C4-2B (cell line): ENCODE measurements at regions not wholly inside any gene's neighbourhood (a gene's known extent, or its start where the extent isn't known, plus 50 kb on each side); places are given as distances from the start of the nearest gene placed in this dataset.

Experiments used
- ZFX ChIP-seq: fragments of 450-650 bp; IDR thresholded peaks from 2 replicates; pipeline ENCODE4 v1.6.1; 2017
- TF ChIP-seq, protein P1 (sequence below): fragments of 450-650 bp; conservative IDR thresholded peaks from 2 replicates; pipeline ENCODE4 v1.5.1; 2017; ENCODE audit warnings: mild to moderate bottlenecking

GRCh38 chr16:31664683-31665482 lies 137.2 kb downstream of the AHSP start:
- TF ChIP-seq, protein P1, sequence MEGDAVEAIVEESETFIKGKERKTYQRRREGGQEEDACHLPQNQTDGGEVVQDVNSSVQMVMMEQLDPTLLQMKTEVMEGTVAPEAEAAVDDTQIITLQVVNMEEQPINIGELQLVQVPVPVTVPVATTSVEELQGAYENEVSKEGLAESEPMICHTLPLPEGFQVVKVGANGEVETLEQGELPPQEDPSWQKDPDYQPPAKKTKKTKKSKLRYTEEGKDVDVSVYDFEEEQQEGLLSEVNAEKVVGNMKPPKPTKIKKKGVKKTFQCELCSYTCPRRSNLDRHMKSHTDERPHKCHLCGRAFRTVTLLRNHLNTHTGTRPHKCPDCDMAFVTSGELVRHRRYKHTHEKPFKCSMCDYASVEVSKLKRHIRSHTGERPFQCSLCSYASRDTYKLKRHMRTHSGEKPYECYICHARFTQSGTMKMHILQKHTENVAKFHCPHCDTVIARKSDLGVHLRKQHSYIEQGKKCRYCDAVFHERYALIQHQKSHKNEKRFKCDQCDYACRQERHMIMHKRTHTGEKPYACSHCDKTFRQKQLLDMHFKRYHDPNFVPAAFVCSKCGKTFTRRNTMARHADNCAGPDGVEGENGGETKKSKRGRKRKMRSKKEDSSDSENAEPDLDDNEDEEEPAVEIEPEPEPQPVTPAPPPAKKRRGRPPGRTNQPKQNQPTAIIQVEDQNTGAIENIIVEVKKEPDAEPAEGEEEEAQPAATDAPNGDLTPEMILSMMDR: no peak
- TF ChIP-seq ZFX: no peak
